HG03354 (cell line): ENCODE measurements at regions not wholly inside any gene's neighbourhood (a gene's known extent, or its start where the extent isn't known, plus 50 kb on each side); places are given as distances from the start of the nearest gene placed in this dataset.

ENCODE experiments used
- ATAC-seq: cut with Tn5 transposase; IDR thresholded peaks from one replicate; pipeline ENCODE4 v1.9.1; 2021; ENCODE audit warnings: mild to moderate bottlenecking; ENCODE audit not compliant: unreplicated experiment, poor library complexity, severe bottlenecking

- no peak for ATAC-seq
These were observed 125.9 kb upstream of the SMAD3 start for GRCh38 chr15:66939451-66940023.

GRCh38 chr15:66940368-66940767 lies 125.0 kb upstream of the SMAD3 start:
- peak; percentile 81 for ATAC-seq

GRCh38 chr15:66941108-66941711 lies 124.2 kb upstream of the SMAD3 start:
- ATAC-seq, result no peak

- no peak for ATAC-seq
These were observed 123.6 kb upstream of the SMAD3 start for GRCh38 chr15:66941791-66942190.

GRCh38 chr15:66942649-66943390 lies 122.6 kb upstream of the SMAD3 start:
- ATAC-seq, result no peak

GRCh38 chr15:66943456-66944095 lies 121.8 kb upstream of the SMAD3 start:
- ATAC-seq, result no peak

- ATAC-seq, result no peak
These were observed 121.3 kb upstream of the SMAD3 start for GRCh38 chr15:66944121-66944520.

- no peak for ATAC-seq
These were observed 120.1 kb upstream of the SMAD3 start for GRCh38 chr15:66945286-66945685.

GRCh38 chr15:66945842-66946241 lies 119.6 kb upstream of the SMAD3 start:
- no peak for ATAC-seq

GRCh38 chr15:66946578-66947164 lies 118.7 kb upstream of the SMAD3 start:
- ATAC-seq, result no peak

- ATAC-seq, result no peak
These were observed 117.9 kb upstream of the SMAD3 start for GRCh38 chr15:66947471-66947870.

- ATAC-seq, result no peak
These were observed 117.1 kb upstream of the SMAD3 start for GRCh38 chr15:66948294-66948693.

GRCh38 chr15:66950114-66950513 lies 115.3 kb upstream of the SMAD3 start:
- ATAC-seq, result no peak

- no peak for ATAC-seq
These were observed 113.7 kb upstream of the SMAD3 start for GRCh38 chr15:66951531-66952320.

- no peak for ATAC-seq
These were observed 112.5 kb upstream of the SMAD3 start for GRCh38 chr15:66952756-66953522.

GRCh38 chr15:66953523-66954229 lies 111.7 kb upstream of the SMAD3 start:
- no peak for ATAC-seq

- no peak for ATAC-seq
These were observed 110.8 kb upstream of the SMAD3 start for GRCh38 chr15:66954601-66955000.

GRCh38 chr15:66955001-66955516 lies 110.3 kb upstream of the SMAD3 start:
- no peak for ATAC-seq
